DND-41 (cell line): ENCODE measurements at regions not wholly inside any gene's neighbourhood (a gene's known extent, or its start where the extent isn't known, plus 50 kb on each side); places are given as distances from the start of the nearest gene placed in this dataset.

Experiments
- ATAC-seq: fragments of 200-7000 bp; cut with Tn5 transposase; 3 replicates; pipeline ENCODE4 v1.9.1; 2021; ENCODE audit warnings: low read depth; ENCODE audit not compliant: insufficient read depth
- DNase-seq: peaks from one replicate; pipeline ENCODE4 v3.0.0-alpha.2; 2020
- H2AFZ ChIP-seq: 2 replicates; pipeline ENCODE4 v1.6.0; 2012; ENCODE audit warnings: low read depth, low read length
- H3K27ac ChIP-seq: 2 replicates; pipeline ENCODE4 v1.5.1; 2012; ENCODE audit warnings: low read length, inconsistent platforms
- H3K27me3 ChIP-seq: fragments of 200-600 bp; sonication (generic); 2 replicates; pipeline ENCODE4 v1.6.0; 2012; ENCODE audit warnings: low read length, mild to moderate bottlenecking, inconsistent platforms; ENCODE audit not compliant: insufficient read depth, poor library complexity
- H3K36me3 ChIP-seq: 2 replicates; pipeline ENCODE4 v1.5.1; 2012; ENCODE audit warnings: low read length, inconsistent platforms; ENCODE audit not compliant: insufficient read depth
- H3K4me1 ChIP-seq: 2 replicates; pipeline ENCODE4 v1.5.1; 2012; ENCODE audit warnings: mild to moderate bottlenecking, low read length; ENCODE audit not compliant: insufficient read depth
- H3K4me2 ChIP-seq: 2 replicates; pipeline ENCODE4 v1.6.0; 2012; ENCODE audit warnings: mild to moderate bottlenecking, moderate library complexity, low read length, inconsistent platforms; ENCODE audit not compliant: insufficient read depth
- H3K4me3 ChIP-seq, 2 experiments: fragments of 200-600 bp in 1 of 2; shearing (Covaris generic) in 1 of 2; 2 replicates each; pipeline ENCODE4 v1.5.1; 2012 to 2016; ENCODE audit warnings: inconsistent platforms in 2 of 2, low read length in 2 of 2, mild to moderate bottlenecking in 2 of 2, low read depth in 1 of 2, moderate library complexity in 1 of 2
- H3K79me2 ChIP-seq: 2 replicates; pipeline ENCODE4 v1.6.0; 2012; ENCODE audit warnings: low read length, inconsistent platforms; ENCODE audit not compliant: insufficient read depth
- H3K9ac ChIP-seq: 2 replicates; pipeline ENCODE4 v1.6.0; 2012; ENCODE audit warnings: low read depth, mild to moderate bottlenecking, inconsistent platforms, low read length, moderate library complexity
- H3K9me3 ChIP-seq: 2 replicates; pipeline ENCODE4 v1.5.1; 2012; ENCODE audit warnings: low read length, moderate library complexity, mild to moderate bottlenecking, inconsistent platforms; ENCODE audit not compliant: insufficient read depth, severe bottlenecking
- H4K20me1 ChIP-seq: 2 replicates; pipeline ENCODE4 v1.6.0; 2012; ENCODE audit warnings: low read length; ENCODE audit not compliant: insufficient read depth
- CTCF ChIP-seq: IDR thresholded peaks from 2 replicates; pipeline ENCODE4 v1.5.1; 2012; ENCODE audit warnings: borderline replicate concordance, low read length, moderate library complexity, mild to moderate bottlenecking; ENCODE audit not compliant: poor library complexity, severe bottlenecking; ENCODE audit errors: extremely low read depth
- EZH2 ChIP-seq: IDR thresholded peaks from 3 replicates; pipeline ENCODE4 v1.6.1; 2012; ENCODE audit warnings: borderline replicate concordance, low read depth, mild to moderate bottlenecking, moderate library complexity, low read length, inconsistent platforms; ENCODE audit not compliant: severe bottlenecking

- no peak overlapping the region for H3K4me3 ChIP-seq
- no peaks in the 10 kb centered on the region for H4K20me1 ChIP-seq
- H3K4me2 ChIP-seq = no peak overlapping the region
- H3K27ac ChIP-seq = no peak overlapping the region
- H3K79me2 ChIP-seq = no peaks in the 10 kb centered on the region
- H3K9ac ChIP-seq = no peak overlapping the region
- no peaks in the 10 kb centered on the region for H3K36me3 ChIP-seq
- DNase-seq (no peak), ATAC-seq (no peak)
- H3K9me3 ChIP-seq = no peaks in the 10 kb centered on the region
- no peaks in the 10 kb centered on the region for H3K27me3 ChIP-seq
- H3K4me1 ChIP-seq = no peaks in the 10 kb centered on the region
- H2AFZ ChIP-seq = no peak overlapping the region
- TF ChIP-seq EZH2 (no peak), CTCF (no peak)
Observed at GRCh38 chr1:232501854-232502253, 128.1 kb downstream of the SIPA1L2 start.

- H3K4me1 ChIP-seq = no peaks in the 10 kb centered on the region
- no peak overlapping the region for H3K4me2 ChIP-seq
- H3K9me3 ChIP-seq = no peaks in the 10 kb centered on the region
- no peaks in the 10 kb centered on the region for H3K36me3 ChIP-seq
- DNase-seq (no peak), ATAC-seq (no peak)
- no peaks in the 10 kb centered on the region for H3K27me3 ChIP-seq
- no peak overlapping the region for H2AFZ ChIP-seq
- no peak overlapping the region for H3K4me3 ChIP-seq
- no peaks in the 10 kb centered on the region for H4K20me1 ChIP-seq
- TF ChIP-seq EZH2 = no peak
- TF ChIP-seq CTCF = no peak
- no peak overlapping the region for H3K9ac ChIP-seq
- H3K27ac ChIP-seq = no peak overlapping the region
- no peaks in the 10 kb centered on the region for H3K79me2 ChIP-seq
Observed at GRCh38 chr1:232499188-232499587, 130.7 kb downstream of the SIPA1L2 start.

- TF ChIP-seq CTCF (no peak), EZH2 (no peak)
- Histone ChIP-seq H3K9me3 (no peaks in the 10 kb centered on the region), H3K27ac (no peak overlapping the region), H3K4me3 (no peak overlapping the region), H3K36me3 (peaks cover 32% of the 10 kb centered on the region; the same call in 1 of the 2 replicates), H3K27me3 (no peaks in the 10 kb centered on the region), H3K9ac (no peak overlapping the region), H2AFZ (no peak overlapping the region), H3K4me1 (no peaks in the 10 kb centered on the region), H3K4me2 (no peak overlapping the region), H4K20me1 (no peaks in the 10 kb centered on the region), H3K79me2 (no peaks in the 10 kb centered on the region)
- ATAC-seq = no peak
- DNase-seq = no peak
Observed at GRCh38 chr1:232493869-232494268, 136.1 kb downstream of the SIPA1L2 start.

GRCh38 chr1:232489256-232489655 lies 140.7 kb downstream of the SIPA1L2 start:
- no peak for TF ChIP-seq CTCF
- TF ChIP-seq EZH2 = no peak
- H3K9ac ChIP-seq = no peak overlapping the region

More at GRCh38 chr1:232489256-232489655, 140.7 kb downstream of the SIPA1L2 start:
- no peak for DNase-seq
- H4K20me1 ChIP-seq = no peaks in the 10 kb centered on the region
- no peaks in the 10 kb centered on the region for H3K27me3 ChIP-seq
- ATAC-seq = no peak
- no peaks in the 10 kb centered on the region for H3K79me2 ChIP-seq
- H3K36me3 ChIP-seq = peaks cover 42% of the 10 kb centered on the region; the same call in 1 of the 2 replicates
- no peak overlapping the region for H2AFZ ChIP-seq
- no peaks in the 10 kb centered on the region for H3K4me1 ChIP-seq
- no peak overlapping the region for H3K4me2 ChIP-seq
- no peak overlapping the region for H3K27ac ChIP-seq
- H3K4me3 ChIP-seq = no peak overlapping the region
- no peaks in the 10 kb centered on the region for H3K9me3 ChIP-seq
